K562 (cell line): ENCODE measurements at regions not wholly inside any gene's neighbourhood (a gene's known extent, or its start where the extent isn't known, plus 50 kb on each side); places are given as distances from the start of the nearest gene placed in this dataset.

Experiments
- ATAC-seq: fragments of 200-7000 bp; cut with Tn5 transposase; 3 replicates; pipeline ENCODE4 v1.9.1; 2020; ENCODE audit warnings: moderate library complexity
- BruUV-seq: library from RNA; stranded (reverse); fragments of 400-500 nt; replicated peaks from 2 replicates; lab custom pipeline; 2021; lab: Mats Ljungman, UMichigan
- CTCF ChIA-PET: fragments of 300-600 bp; formaldehyde crosslinking; extraction: SDS; loops from one replicate; lab custom pipeline; 2021; ENCODE audit warnings: low intra/inter-chr PET ratio; lab: Yijun Ruan, JAX
- POLR2A ChIA-PET: fragments of 300-600, 350-650 bp; sonication (Branson Sonifier 250); formaldehyde crosslinking; extraction: SDS; loops from one replicate; lab custom pipeline; 2021; ENCODE audit warnings: antibody characterized with exemption, inconsistent platforms; lab: Yijun Ruan, JAX
- DNase-seq, 4 experiments: peaks; one replicate each; pipeline versions ENCODE4 v3.0.0 to v3.0.0-alpha.2; 2011 to 2018; ENCODE audit warnings: low spot score in 3 of 4, mixed read lengths in 3 of 4; ENCODE audit errors: extremely low read depth in 1 of 4
- FAIRE-seq: peaks from 2 replicates; lab custom pipeline; 2011; peaks lifted over from hg19 to GRCh38; lab: Jason Lieb, UNC
- H2AFZ ChIP-seq: 2 replicates; pipeline ENCODE4 v1.6.0; 2011; ENCODE audit warnings: low read depth, low read length, control low read depth, inconsistent platforms
- H3K27ac ChIP-seq: fragments of 200-600 bp; 3 replicates; pipeline ENCODE4 v1.8.0; 2011; ENCODE audit warnings: low read depth, mild to moderate bottlenecking, control low read depth, inconsistent platforms, low read length, moderate library complexity, mixed read lengths; ENCODE audit errors: extremely low read depth
- H3K27me3 ChIP-seq, 2 experiments: fragments of 300-600 bp in 1 of 2; 2 replicates in 1 of 2; 3 replicates in 1 of 2; pipeline versions ENCODE4 v1.6.0 to v1.8.0; 2011; ENCODE audit warnings: inconsistent platforms in 2 of 2, low read length in 2 of 2, mild to moderate bottlenecking in 1 of 2, mixed read lengths in 1 of 2, moderate library complexity in 1 of 2; ENCODE audit not compliant: control insufficient read depth in 2 of 2, insufficient read depth in 2 of 2
- H3K36me3 ChIP-seq: fragments of 300-600 bp; 3 replicates; pipeline ENCODE4 v1.8.0; 2011; ENCODE audit warnings: mild to moderate bottlenecking, low read length, inconsistent platforms; ENCODE audit not compliant: control insufficient read depth, insufficient read depth
- H3K4me1 ChIP-seq, 2 experiments: fragments of 200-600 bp in 1 of 2; replicated peaks in 1 of 2; 2 replicates in 1 of 2; 3 replicates in 1 of 2; pipeline versions ENCODE4 v1.5.1 to v1.8.0; 2011; ENCODE audit warnings: inconsistent platforms in 2 of 2, low read length in 2 of 2, mild to moderate bottlenecking in 1 of 2, mixed read lengths in 1 of 2, moderate library complexity in 1 of 2; ENCODE audit not compliant: control insufficient read depth in 2 of 2, insufficient read depth in 2 of 2
- H3K4me2 ChIP-seq: 2 replicates; pipeline ENCODE4 v1.6.1; 2011; ENCODE audit warnings: low read length, control low read depth, inconsistent platforms, mixed read lengths; ENCODE audit not compliant: insufficient read depth
- H3K4me3 ChIP-seq: fragments of 200-600 bp; sonication (generic), shearing (Covaris generic); 2 replicates; pipeline ENCODE4 v1.5.1; 2016; ENCODE audit warnings: control low read depth, inconsistent platforms
- H3K79me2 ChIP-seq: fragments of 200-600 bp; 3 replicates; pipeline ENCODE4 v1.8.0; 2011; ENCODE audit warnings: low read length, inconsistent platforms; ENCODE audit not compliant: control insufficient read depth, insufficient read depth
- H3K9ac ChIP-seq, 2 experiments: 2 replicates each; pipeline versions ENCODE4 v1.6.0 to v1.6.1; 2011; ENCODE audit warnings: low read depth in 2 of 2, low read length in 2 of 2, control low read depth in 1 of 2, inconsistent platforms in 1 of 2, mild to moderate bottlenecking in 1 of 2, mixed read lengths in 1 of 2; ENCODE audit not compliant: insufficient read depth in 1 of 2
- H3K9me1 ChIP-seq: one replicate; pipeline ENCODE4 v1.6.0; 2011; ENCODE audit warnings: inconsistent platforms, mild to moderate bottlenecking, low read length, moderate library complexity; ENCODE audit not compliant: control insufficient read depth, insufficient read depth
- H3K9me3 ChIP-seq: replicated peaks from 2 replicates; pipeline ENCODE4 v1.5.1; 2011; ENCODE audit warnings: low read depth, low read length, inconsistent platforms; ENCODE audit not compliant: control insufficient read depth, insufficient read depth
- H4K20me1 ChIP-seq: replicated peaks from 2 replicates; pipeline ENCODE4 v1.6.1; 2011; ENCODE audit warnings: low read length, inconsistent platforms, mixed read lengths; ENCODE audit not compliant: control insufficient read depth, insufficient read depth
- CBX5 ChIP-seq: IDR thresholded peaks from 2 replicates; pipeline ENCODE4 v1.6.1; 2014; ENCODE audit warnings: low read depth, borderline replicate concordance
- E2F5 ChIP-seq: sonication (generic); formaldehyde crosslinking; IDR thresholded peaks from 2 replicates; pipeline ENCODE4 v1.8.0; 2022; ENCODE audit warnings: mild to moderate bottlenecking, missing genetic modification reagents
- ETV1 ChIP-seq: fragments of 450-650 bp; conservative IDR thresholded peaks from 2 replicates; pipeline ENCODE4 v1.6.1; 2016; ENCODE audit warnings: missing genetic modification characterization, control low read depth, low read depth, missing compliant biosample characterization
- FOXP1 ChIP-seq: sonication (generic); formaldehyde crosslinking; IDR thresholded peaks from 2 replicates; pipeline ENCODE4 v1.8.0; 2022; ENCODE audit warnings: mild to moderate bottlenecking, missing genetic modification reagents
- KDM2B ChIP-seq: fragments of 250-450 bp; sonication (Bioruptor Pico); IDR thresholded peaks from 2 replicates; pipeline ENCODE4 v1.8.0; 2021; ENCODE audit warnings: mild to moderate bottlenecking, moderate library complexity
- MEIS2 ChIP-seq: fragments of 450-650 bp; IDR thresholded peaks from 2 replicates; pipeline ENCODE4 v1.6.1; 2014; ENCODE audit warnings: mild to moderate bottlenecking; ENCODE audit not compliant: partially characterized antibody
- PYGO2 ChIP-seq: fragments of 450-650 bp; IDR thresholded peaks from 2 replicates; pipeline ENCODE4 v1.6.1; 2016; ENCODE audit warnings: mild to moderate bottlenecking, missing genetic modification characterization, moderate library complexity, missing compliant biosample characterization
- RNF2 ChIP-seq: sonication (generic); IDR thresholded peaks from 2 replicates; pipeline ENCODE4 v1.6.1; 2016
- TBL1XR1 ChIP-seq, 2 experiments: IDR thresholded peaks; 2 replicates each; pipeline ENCODE4 v1.6.1; 2012; ENCODE audit warnings: improper control_type of control experiment in 2 of 2, low read length in 2 of 2, mild to moderate bottlenecking in 1 of 2
- ZNF79 ChIP-seq: fragments of 250-450 bp; sonication (Bioruptor Pico); IDR thresholded peaks from 2 replicates; pipeline ENCODE4 v1.4.0; 2020; ENCODE audit warnings: low read depth, mild to moderate bottlenecking, moderate library complexity
- WGBS: fragments of 100-300 bp; shearing (Covaris generic); methylation state at CpG from one replicate; pipeline ENCODE4 v1.1.6; 2016; ENCODE audit warnings: low coverage, mixed read lengths; ENCODE audit not compliant: insufficient coverage; ENCODE audit errors: missing lambda C conversion rate; 5-methylcytosine and 5-hydroxymethylcytosine counted together
- in situ Hi-C: fragments of 300-500 bp; cut with MboI; formaldehyde crosslinking; loops from 4 replicates; pipeline ENCODE4 v1.15.0; 2018; ENCODE audit warnings: inconsistent platforms, mixed read lengths
- intact Hi-C: fragments of 100-400 bp; cut with micrococcal nuclease; formaldehyde crosslinking; loops from 2 replicates; pipeline ENCODE4 v1.14.2; 2022
- TF ChIP-seq, protein P1 (sequence below): fragments of 250-450 bp; sonication (Bioruptor Pico); IDR thresholded peaks from 2 replicates; pipeline ENCODE4 v1.5.0; 2021; ENCODE audit warnings: mild to moderate bottlenecking, moderate library complexity
- TF ChIP-seq, protein P2 (sequence below): fragments of 450-650 bp; formaldehyde crosslinking; IDR thresholded peaks from 2 replicates; pipeline ENCODE4 v1.4.0; 2020; ENCODE audit warnings: mild to moderate bottlenecking
- TF ChIP-seq, protein P3 (sequence below): sonication (generic); formaldehyde crosslinking; IDR thresholded peaks from 2 replicates; pipeline ENCODE4 v1.4.0; 2020; ENCODE audit warnings: mild to moderate bottlenecking, missing genetic modification reagents
- TF ChIP-seq, protein P4 (sequence below): sonication (generic); formaldehyde crosslinking; IDR thresholded peaks from 2 replicates; pipeline ENCODE4 v1.8.1; 2023; ENCODE audit warnings: mild to moderate bottlenecking, missing genetic modification reagents

- Histone ChIP-seq H2AFZ (no peak overlapping the region), H3K4me3 (no peak overlapping the region), H3K4me2 (no peak overlapping the region), H3K36me3 (no peaks in the 10 kb centered on the region), H3K9me3 (0 out of 2 replicates have a peak, but pooled peaks cover 2% of the 10 kb centered on the region), H3K9me1 (no peaks in the 10 kb centered on the region), H3K79me2 (no peaks in the 10 kb centered on the region), H3K27me3 (peaks cover 0 to 4% of the 10 kb centered on the region in 2 experiments; a peak in 2 of 5 replicates), H4K20me1 (peaks cover 6% of the 10 kb centered on the region; the same call in 1 of the 2 replicates), H3K4me1 (peaks cover 0 to 6% of the 10 kb centered on the region in 2 experiments; a peak in 1 of 5 replicates), H3K9ac (no peak overlapping the region), H3K27ac (no peak overlapping the region)
- DNase-seq (no peak), FAIRE-seq (no peak), ATAC-seq (no peak; the same call in 2 of the 3 replicates)
- intact Hi-C loops (no loop called here), in situ Hi-C loops (no loop called here)
- ChIA-PET CTCF (no interaction called here), POLR2A (interaction anchor here (0.6 to 1.4 kb wide), 4 partner anchors 12 to 449 kb away, joined by 3 read pairs; no protein-coding TSS in a partner anchor)
- WGBS: 36% methylated on average over 4 of the region's 4 CpGs
- no TSS peak for BruUV-seq
- TF ChIP-seq, protein P1, sequence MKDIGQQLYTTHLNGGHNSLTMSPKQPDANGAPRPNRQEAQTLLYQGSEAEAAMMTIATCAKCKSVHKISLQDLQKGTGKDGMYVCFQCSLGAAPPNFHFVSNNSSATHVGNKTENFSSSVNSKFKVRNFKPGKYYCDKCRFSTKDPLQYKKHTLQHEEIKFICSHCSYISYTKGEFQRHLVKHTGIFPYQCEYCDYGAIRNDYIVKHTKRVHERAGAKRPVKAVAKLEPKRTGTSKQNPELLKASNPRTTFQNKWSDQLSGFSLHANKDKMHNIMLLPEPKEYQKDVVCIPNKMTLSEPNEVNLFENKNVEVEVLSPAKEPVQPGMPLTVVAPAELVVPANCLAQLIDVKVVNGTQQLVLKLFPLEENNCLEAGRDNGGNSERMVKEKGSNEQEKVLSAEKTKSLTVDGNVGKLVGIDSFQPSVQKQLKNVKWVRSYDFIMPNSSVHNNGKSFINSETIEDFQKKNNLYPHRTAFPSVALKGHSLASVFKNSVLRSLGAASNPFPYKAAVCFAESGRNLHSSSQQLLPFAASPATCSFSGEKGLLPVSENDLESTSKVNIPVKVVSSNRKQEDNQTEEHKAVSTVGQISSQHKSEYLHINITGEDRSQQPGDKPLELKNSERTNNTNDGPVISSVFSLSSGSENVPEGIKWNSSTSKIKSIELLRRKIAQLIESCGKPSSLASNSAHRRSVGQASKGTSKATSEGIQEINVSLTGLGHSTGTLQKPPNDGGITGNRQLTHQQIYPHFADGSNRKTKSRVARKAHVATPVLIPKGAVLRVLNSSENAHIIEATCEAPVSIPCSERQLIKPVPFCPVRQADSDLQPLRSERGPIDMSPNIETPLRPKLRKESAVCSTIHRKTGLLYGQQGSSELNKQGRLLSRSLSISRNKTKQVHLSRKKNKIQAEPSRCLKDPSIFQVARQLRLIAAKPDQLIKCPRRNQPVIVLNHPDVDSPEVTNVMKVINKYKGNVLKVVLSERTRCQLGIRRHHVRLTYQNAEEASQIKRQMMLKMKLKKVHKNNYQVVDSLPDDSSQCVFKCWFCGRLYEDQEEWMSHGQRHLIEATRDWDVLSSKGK (CRISPR knock-in tag): no peak
- TF ChIP-seq TBL1XR1 (IDR thresholded peaks at IDR 0.05; ENCODE audit: low read length in 2 of 2) (no peak), ZNF79 (no peak), MEIS2 (no peak), ETV1 (tag) (no peak), KDM2B (CRISPR knock-in tag) (no peak), RNF2 (no peak), FOXP1 (CRISPR knock-in tag) (no peak), CBX5 (no peak), E2F5 (CRISPR knock-in tag) (no peak), PYGO2 (no peak)
- TF ChIP-seq, protein P2, sequence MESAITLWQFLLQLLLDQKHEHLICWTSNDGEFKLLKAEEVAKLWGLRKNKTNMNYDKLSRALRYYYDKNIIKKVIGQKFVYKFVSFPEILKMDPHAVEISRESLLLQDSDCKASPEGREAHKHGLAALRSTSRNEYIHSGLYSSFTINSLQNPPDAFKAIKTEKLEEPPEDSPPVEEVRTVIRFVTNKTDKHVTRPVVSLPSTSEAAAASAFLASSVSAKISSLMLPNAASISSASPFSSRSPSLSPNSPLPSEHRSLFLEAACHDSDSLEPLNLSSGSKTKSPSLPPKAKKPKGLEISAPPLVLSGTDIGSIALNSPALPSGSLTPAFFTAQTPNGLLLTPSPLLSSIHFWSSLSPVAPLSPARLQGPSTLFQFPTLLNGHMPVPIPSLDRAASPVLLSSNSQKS: no peak
- TF ChIP-seq, protein P3, sequence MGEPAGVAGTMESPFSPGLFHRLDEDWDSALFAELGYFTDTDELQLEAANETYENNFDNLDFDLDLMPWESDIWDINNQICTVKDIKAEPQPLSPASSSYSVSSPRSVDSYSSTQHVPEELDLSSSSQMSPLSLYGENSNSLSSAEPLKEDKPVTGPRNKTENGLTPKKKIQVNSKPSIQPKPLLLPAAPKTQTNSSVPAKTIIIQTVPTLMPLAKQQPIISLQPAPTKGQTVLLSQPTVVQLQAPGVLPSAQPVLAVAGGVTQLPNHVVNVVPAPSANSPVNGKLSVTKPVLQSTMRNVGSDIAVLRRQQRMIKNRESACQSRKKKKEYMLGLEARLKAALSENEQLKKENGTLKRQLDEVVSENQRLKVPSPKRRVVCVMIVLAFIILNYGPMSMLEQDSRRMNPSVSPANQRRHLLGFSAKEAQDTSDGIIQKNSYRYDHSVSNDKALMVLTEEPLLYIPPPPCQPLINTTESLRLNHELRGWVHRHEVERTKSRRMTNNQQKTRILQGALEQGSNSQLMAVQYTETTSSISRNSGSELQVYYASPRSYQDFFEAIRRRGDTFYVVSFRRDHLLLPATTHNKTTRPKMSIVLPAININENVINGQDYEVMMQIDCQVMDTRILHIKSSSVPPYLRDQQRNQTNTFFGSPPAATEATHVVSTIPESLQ (CRISPR knock-in tag): no peak
- TF ChIP-seq, protein P4, sequence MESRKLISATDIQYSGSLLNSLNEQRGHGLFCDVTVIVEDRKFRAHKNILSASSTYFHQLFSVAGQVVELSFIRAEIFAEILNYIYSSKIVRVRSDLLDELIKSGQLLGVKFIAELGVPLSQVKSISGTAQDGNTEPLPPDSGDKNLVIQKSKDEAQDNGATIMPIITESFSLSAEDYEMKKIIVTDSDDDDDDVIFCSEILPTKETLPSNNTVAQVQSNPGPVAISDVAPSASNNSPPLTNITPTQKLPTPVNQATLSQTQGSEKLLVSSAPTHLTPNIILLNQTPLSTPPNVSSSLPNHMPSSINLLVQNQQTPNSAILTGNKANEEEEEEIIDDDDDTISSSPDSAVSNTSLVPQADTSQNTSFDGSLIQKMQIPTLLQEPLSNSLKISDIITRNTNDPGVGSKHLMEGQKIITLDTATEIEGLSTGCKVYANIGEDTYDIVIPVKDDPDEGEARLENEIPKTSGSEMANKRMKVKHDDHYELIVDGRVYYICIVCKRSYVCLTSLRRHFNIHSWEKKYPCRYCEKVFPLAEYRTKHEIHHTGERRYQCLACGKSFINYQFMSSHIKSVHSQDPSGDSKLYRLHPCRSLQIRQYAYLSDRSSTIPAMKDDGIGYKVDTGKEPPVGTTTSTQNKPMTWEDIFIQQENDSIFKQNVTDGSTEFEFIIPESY (CRISPR knock-in tag): no peak
Observed at GRCh38 chr1:201697174-201697573, 131.8 kb upstream of the IPO9 start.
